Fibroblast of pulmonary artery (primary cell): ENCODE measurements at regions not wholly inside any gene's neighbourhood (a gene's known extent, or its start where the extent isn't known, plus 50 kb on each side); places are given as distances from the start of the nearest gene placed in this dataset.

ENCODE experiments used
- DNase-seq: peaks from one replicate; pipeline ENCODE4 v3.0.0-alpha.2; 2010; ENCODE audit warnings: low read depth
- H3K4me3 ChIP-seq: replicated peaks from 2 replicates; pipeline ENCODE4 v1.5.1; 2011; ENCODE audit warnings: low read depth, mild to moderate bottlenecking, control low read depth, low read length, moderate library complexity
- CTCF ChIP-seq: IDR thresholded peaks from 2 replicates; pipeline ENCODE4 v1.5.1; 2011; ENCODE audit warnings: mild to moderate bottlenecking, control low read depth, low read length, inconsistent platforms; ENCODE audit errors: missing control alignments

- DNase-seq, result peak; percentile 52
- H3K4me3 ChIP-seq, result peak overlapping the region; percentile 35
- peak; percentile 57 for TF ChIP-seq CTCF
Measured at GRCh38 chr4:62709618-62710252, 1509.6 kb downstream of the ADGRL3 start.

- no peak for TF ChIP-seq CTCF
- no peak overlapping the region for H3K4me3 ChIP-seq
- DNase-seq, result no peak
Measured at GRCh38 chr4:62706423-62706822, 1506.3 kb downstream of the ADGRL3 start.

GRCh38 chr4:62683799-62684566, 1483.9 kb downstream of the ADGRL3 start:
- TF ChIP-seq CTCF, result no peak
- no peak for DNase-seq

GRCh38 chr4:62676962-62677361, 1476.8 kb downstream of the ADGRL3 start:
- no peak for DNase-seq
- no peak for TF ChIP-seq CTCF
- no peak overlapping the region for H3K4me3 ChIP-seq

More at GRCh38 chr4:62683799-62684566, 1483.9 kb downstream of the ADGRL3 start:
- no peak overlapping the region for H3K4me3 ChIP-seq

- TF ChIP-seq CTCF, result no peak
- peak; percentile 2 for DNase-seq
- H3K4me3 ChIP-seq, result no peak overlapping the region
Measured at GRCh38 chr4:62670514-62670913, 1470.4 kb downstream of the ADGRL3 start.

GRCh38 chr4:62661821-62662220, 1461.7 kb downstream of the ADGRL3 start:
- TF ChIP-seq CTCF, result no peak
- no peak overlapping the region for H3K4me3 ChIP-seq
- DNase-seq, result no peak
